NB4 (cell line): ENCODE measurements at regions not wholly inside any gene's neighbourhood (a gene's known extent, or its start where the extent isn't known, plus 50 kb on each side); places are given as distances from the start of the nearest gene placed in this dataset.

Source experiments
- DNase-seq: peaks from one replicate; pipeline ENCODE4 v3.0.0; 2010; ENCODE audit warnings: low read depth
- H3K4me3 ChIP-seq: one replicate; pipeline ENCODE4 v1.5.1; 2011; ENCODE audit warnings: mild to moderate bottlenecking, low read depth, low read length, moderate library complexity
- CTCF ChIP-seq: IDR thresholded peaks from one replicate; pipeline ENCODE4 v1.5.1; 2012; ENCODE audit warnings: low read depth, low read length
- MAX ChIP-seq: IDR thresholded peaks from 2 replicates; pipeline ENCODE4 v1.6.1; 2011; ENCODE audit warnings: low read depth, low read length
- MYC ChIP-seq: IDR thresholded peaks from 2 replicates; pipeline ENCODE4 v1.6.1; 2011; ENCODE audit warnings: low read depth, low read length
- POLR2A ChIP-seq: IDR thresholded peaks from 2 replicates; pipeline ENCODE4 v1.6.1; 2011; ENCODE audit warnings: mild to moderate bottlenecking; ENCODE audit not compliant: insufficient read length; ENCODE audit errors: extremely low read depth

GRCh38 chr11:30758012-30758411, 171.9 kb upstream of the MPPED2 start:
- TF ChIP-seq MYC (no peak), MAX (no peak), POLR2A (no peak), CTCF (no peak)
- H3K4me3 ChIP-seq: no peak overlapping the region
- DNase-seq: no peak

GRCh38 chr11:30753994-30754393, 167.8 kb upstream of the MPPED2 start:
- DNase-seq: no peak
- H3K4me3 ChIP-seq: no peak overlapping the region
- no peak for TF ChIP-seq CTCF
- TF ChIP-seq MAX: no peak
- TF ChIP-seq POLR2A: no peak
- no peak for TF ChIP-seq MYC

- TF ChIP-seq MAX: no peak
- no peak for TF ChIP-seq MYC
- TF ChIP-seq CTCF: no peak
- TF ChIP-seq POLR2A: no peak
- H3K4me3 ChIP-seq: no peak overlapping the region
- DNase-seq: no peak
Measured at GRCh38 chr11:30753504-30753903, 167.4 kb upstream of the MPPED2 start.

- TF ChIP-seq POLR2A (no peak), CTCF (no peak), MAX (no peak), MYC (no peak)
- H3K4me3 ChIP-seq: no peak overlapping the region
- no peak for DNase-seq
Measured at GRCh38 chr11:30749268-30749667, 163.1 kb upstream of the MPPED2 start.

GRCh38 chr11:30741039-30741550, 154.9 kb upstream of the MPPED2 start:
- no peak for DNase-seq
- TF ChIP-seq MAX: no peak
- TF ChIP-seq CTCF: no peak
- no peak for TF ChIP-seq MYC
- TF ChIP-seq POLR2A: no peak

GRCh38 chr11:30740091-30740490, 153.9 kb upstream of the MPPED2 start:
- no peak for DNase-seq
- no peak overlapping the region for H3K4me3 ChIP-seq
- TF ChIP-seq POLR2A (no peak), MYC (no peak), MAX (no peak), CTCF (no peak)

More at GRCh38 chr11:30741039-30741550, 154.9 kb upstream of the MPPED2 start:
- H3K4me3 ChIP-seq: no peak overlapping the region
